Esophagus muscularis mucosa (tissue), 4 donors: ENCODE measurements at regions not wholly inside any gene's neighbourhood (a gene's known extent, or its start where the extent isn't known, plus 50 kb on each side); places are given as distances from the start of the nearest gene placed in this dataset.
"Not testable (repeated sequence)": the region's sequence is repeated elsewhere in the genome, so short reads cannot be mapped to it uniquely, and the experiment has no call there.

ENCODE experiments used
- DNase-seq: peaks from one replicate; pipeline ENCODE4 v3.0.0-alpha.2; 2017; ENCODE audit errors: extremely low spot score
- H3K27ac ChIP-seq, 4 donors: fragments of 200-600 bp; sonication (generic); replicated peaks in 1 of 4; 1 replicate in 3 of 4; 2 replicates in 1 of 4; pipeline ENCODE4 v1.5.1; 2016 to 2019; ENCODE audit warnings: mild to moderate bottlenecking in 1 of 4
- H3K27me3 ChIP-seq, 4 donors: fragments of 200-600 bp; sonication (generic); one replicate each; pipeline versions ENCODE4 v1.5.1 to v1.6.0; 2016 to 2019
- H3K36me3 ChIP-seq, 4 donors: fragments of 200-600 bp; sonication (generic); one replicate each; pipeline ENCODE4 v1.5.1; 2016 to 2019
- H3K4me1 ChIP-seq, 4 donors: fragments of 200-600 bp; sonication (generic); one replicate each; pipeline ENCODE4 v1.5.1; 2016 to 2019
- H3K4me3 ChIP-seq, 4 donors: fragments of 200-600 bp; sonication (generic); 1 replicate in 2 of 4; 2 replicates in 2 of 4; pipeline ENCODE4 v1.5.1; 2016 to 2019; ENCODE audit warnings: mild to moderate bottlenecking in 4 of 4, moderate library complexity in 1 of 4
- H3K9me3 ChIP-seq, 4 donors: fragments of 200-600 bp; sonication (generic); 1 replicate in 3 of 4; 2 replicates in 1 of 4; pipeline ENCODE4 v1.5.1; 2016 to 2019
- WGBS: methylation state at CpG from one replicate; pipeline ENCODE4 v1.1.5; 2018; 5-methylcytosine and 5-hydroxymethylcytosine counted together
- intact Hi-C: fragments of 100-400 bp; cut with DNase I; formaldehyde crosslinking; loops from one replicate; pipeline ENCODE4 v1.15.1; 2023

DNA sequence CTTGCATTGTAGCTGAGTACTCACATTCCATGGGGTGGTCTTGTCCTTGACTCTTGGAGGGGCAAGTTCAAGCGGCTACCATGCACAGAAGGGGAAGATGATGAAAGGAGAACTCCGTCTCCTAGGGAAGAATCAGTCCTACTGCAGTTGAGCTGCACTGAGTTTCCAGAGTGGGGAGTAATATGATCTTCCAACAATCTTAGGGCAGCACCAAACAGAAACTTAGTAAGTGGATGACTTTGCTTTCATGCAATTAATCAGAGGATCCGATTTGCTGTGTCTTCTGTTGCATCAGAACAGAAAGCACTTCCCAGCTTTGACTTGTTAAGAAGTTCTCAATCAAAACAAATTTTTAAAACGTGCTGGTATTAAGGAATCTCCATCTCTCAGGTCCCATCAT lies 2727.6 kb upstream of the TPTE start:
- H3K36me3 ChIP-seq, H3K9me3 ChIP-seq, H3K4me1 ChIP-seq, H3K4me3 ChIP-seq, DNase-seq, H3K27me3 ChIP-seq, intact Hi-C loops, H3K27ac ChIP-seq: not testable (repeated sequence)
- no CpG with 5 or more reads among the region's 4 CpGs for WGBS

DNA sequence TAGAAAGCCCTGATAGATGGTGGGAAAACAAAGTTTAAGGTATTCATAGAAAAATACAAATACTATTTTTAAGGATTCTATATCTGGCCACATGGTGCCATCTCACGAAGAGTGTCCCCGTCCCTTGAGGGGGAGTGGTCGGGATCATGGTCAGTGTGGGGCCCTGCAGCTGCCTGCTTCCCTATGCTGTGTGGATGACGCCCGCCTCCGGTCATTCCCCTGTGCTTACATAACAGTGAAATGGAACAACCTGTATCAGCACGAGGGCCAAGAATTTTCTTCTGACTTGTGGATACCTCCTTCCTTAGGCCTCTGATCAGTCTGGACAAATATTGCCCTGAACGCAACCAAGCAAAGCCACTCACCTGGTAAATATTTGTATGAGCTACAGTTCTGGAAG lies 2724.1 kb upstream of the TPTE start:
- H3K27ac ChIP-seq, H3K4me1 ChIP-seq, H3K27me3 ChIP-seq, DNase-seq, intact Hi-C loops, H3K9me3 ChIP-seq, H3K4me3 ChIP-seq, H3K36me3 ChIP-seq: not testable (repeated sequence)
- no CpG with 5 or more reads among the region's 8 CpGs for WGBS

DNA sequence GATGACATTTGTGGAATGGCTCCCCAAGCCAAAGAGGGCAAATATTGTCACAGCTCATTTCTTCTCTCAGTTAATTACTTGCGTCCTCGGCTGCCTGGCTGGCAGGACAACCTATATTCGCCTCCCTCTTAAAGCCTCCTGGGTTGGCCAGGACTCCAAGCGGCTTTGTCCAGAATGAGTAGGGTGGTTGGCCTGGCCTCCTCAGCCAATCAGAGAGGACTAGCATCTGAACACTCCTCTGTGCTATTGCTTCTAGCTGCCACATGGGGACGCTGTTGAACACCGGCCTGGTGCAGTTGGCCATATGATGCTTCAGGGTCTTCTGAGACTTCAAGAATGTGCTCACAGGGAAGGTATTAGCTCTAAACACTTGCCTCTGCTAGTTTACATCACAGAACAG lies 2722.9 kb upstream of the TPTE start:
- H3K27ac ChIP-seq, H3K4me3 ChIP-seq, H3K36me3 ChIP-seq, intact Hi-C loops, H3K4me1 ChIP-seq, H3K9me3 ChIP-seq, DNase-seq, H3K27me3 ChIP-seq: not testable (repeated sequence)
- no CpG with 5 or more reads among the region's 6 CpGs for WGBS

DNA sequence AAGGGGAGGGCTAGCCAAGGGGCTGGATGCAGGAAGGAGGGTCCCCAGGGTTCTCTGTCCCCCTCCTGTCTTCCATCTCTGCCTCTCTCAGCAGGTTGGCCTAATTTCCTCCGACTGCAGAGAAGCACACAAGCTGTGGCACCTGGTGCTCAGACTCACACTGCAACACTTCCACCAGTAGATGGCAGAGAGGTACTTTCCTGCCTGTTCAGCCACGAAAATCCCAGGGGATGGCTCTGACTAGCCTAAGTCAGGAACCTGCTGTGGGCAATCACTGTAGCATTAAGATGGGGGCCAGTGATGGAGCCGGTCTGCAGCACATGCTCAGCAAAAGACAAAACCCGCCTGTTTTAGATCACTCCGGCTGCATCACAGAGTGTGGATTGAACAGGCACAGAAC lies 2721.7 kb upstream of the TPTE start:
- DNase-seq, H3K4me1 ChIP-seq, intact Hi-C loops, H3K27me3 ChIP-seq, H3K27ac ChIP-seq, H3K4me3 ChIP-seq, H3K9me3 ChIP-seq, H3K36me3 ChIP-seq: not testable (repeated sequence)
- WGBS: no CpG with 5 or more reads among the region's 5 CpGs

DNA sequence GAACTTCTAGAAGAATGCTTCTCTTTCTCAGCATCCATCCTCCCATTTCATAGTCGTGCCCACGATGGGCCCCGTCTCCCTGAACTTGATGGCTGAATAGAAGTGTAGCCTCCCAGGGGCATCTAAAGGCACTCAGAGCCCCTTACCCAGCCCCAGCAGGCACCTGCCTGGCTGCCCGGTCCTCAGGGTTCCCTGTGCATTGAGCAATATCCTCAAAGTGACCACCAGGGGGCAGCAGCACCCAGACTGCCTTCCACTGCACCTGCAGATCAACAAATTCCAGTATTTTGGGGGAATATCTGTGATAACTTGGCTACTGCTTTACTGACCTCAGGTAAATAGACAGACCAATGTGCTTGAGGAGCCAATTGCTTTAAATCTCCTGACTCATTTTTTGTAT lies 2707.9 kb upstream of the TPTE start:
- no CpG with 5 or more reads among the region's 4 CpGs for whole genome bisulfite sequencing
- H3K9me3 ChIP-seq, DNase-seq, H3K4me3 ChIP-seq, H3K4me1 ChIP-seq, H3K36me3 ChIP-seq, H3K27me3 ChIP-seq, intact Hi-C loops, H3K27ac ChIP-seq: not testable (repeated sequence)

DNA sequence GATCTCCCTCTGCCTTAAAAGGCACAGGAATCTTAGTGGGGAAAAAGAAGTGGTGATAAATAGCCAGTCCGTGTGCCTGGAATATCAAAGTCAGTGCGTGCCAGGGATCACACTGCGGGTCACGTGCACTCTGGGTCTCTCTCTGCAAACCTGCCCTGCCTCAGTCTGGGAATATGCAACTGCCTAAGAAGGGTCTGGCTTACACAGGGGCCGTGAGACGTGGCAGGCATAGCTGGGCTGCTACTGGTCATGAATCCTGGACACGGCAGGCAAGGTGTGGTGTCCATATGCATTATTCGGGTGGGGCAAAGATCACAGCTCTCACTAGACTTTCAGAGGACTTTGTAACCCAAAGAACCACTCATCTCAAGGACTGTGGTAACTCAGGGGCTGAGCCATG lies 2704.4 kb upstream of the TPTE start:
- H3K36me3 ChIP-seq, H3K4me3 ChIP-seq, intact Hi-C loops, DNase-seq, H3K27ac ChIP-seq, H3K4me1 ChIP-seq, H3K9me3 ChIP-seq, H3K27me3 ChIP-seq: not testable (repeated sequence)
- WGBS: no CpG with 5 or more reads among the region's 8 CpGs

GRCh38 chr21:7819301-7819700 lies 2702.1 kb upstream of the TPTE start:
- DNase-seq, intact Hi-C loops, H3K4me3 ChIP-seq, H3K9me3 ChIP-seq, H3K36me3 ChIP-seq, H3K4me1 ChIP-seq, H3K27me3 ChIP-seq, H3K27ac ChIP-seq: not testable (repeated sequence)
- WGBS: no CpG with 5 or more reads among the region's 16 CpGs

GRCh38 chr21:7825627-7826026 lies 2695.8 kb upstream of the TPTE start:
- H3K27ac ChIP-seq, H3K4me1 ChIP-seq, intact Hi-C loops, H3K9me3 ChIP-seq, DNase-seq, H3K27me3 ChIP-seq, H3K36me3 ChIP-seq, H3K4me3 ChIP-seq: not testable (repeated sequence)
- no CpG with 5 or more reads among the region's 10 CpGs for WGBS

- not testable (repeated sequence) for H3K9me3 ChIP-seq
- no CpG with 5 or more reads among the region's 6 CpGs for whole genome bisulfite sequencing
Observed at GRCh38 chr21:7826174-7826573, 2695.2 kb upstream of the TPTE start.

GRCh38 chr21:7828260-7828659 lies 2693.1 kb upstream of the TPTE start:
- WGBS: no CpG with 5 or more reads among the region's 7 CpGs
- not testable (repeated sequence) for DNase-seq

More at GRCh38 chr21:7826174-7826573, 2695.2 kb upstream of the TPTE start:
- H3K27me3 ChIP-seq, intact Hi-C loops, DNase-seq, H3K27ac ChIP-seq, H3K4me1 ChIP-seq, H3K36me3 ChIP-seq, H3K4me3 ChIP-seq: not testable (repeated sequence)

DNA sequence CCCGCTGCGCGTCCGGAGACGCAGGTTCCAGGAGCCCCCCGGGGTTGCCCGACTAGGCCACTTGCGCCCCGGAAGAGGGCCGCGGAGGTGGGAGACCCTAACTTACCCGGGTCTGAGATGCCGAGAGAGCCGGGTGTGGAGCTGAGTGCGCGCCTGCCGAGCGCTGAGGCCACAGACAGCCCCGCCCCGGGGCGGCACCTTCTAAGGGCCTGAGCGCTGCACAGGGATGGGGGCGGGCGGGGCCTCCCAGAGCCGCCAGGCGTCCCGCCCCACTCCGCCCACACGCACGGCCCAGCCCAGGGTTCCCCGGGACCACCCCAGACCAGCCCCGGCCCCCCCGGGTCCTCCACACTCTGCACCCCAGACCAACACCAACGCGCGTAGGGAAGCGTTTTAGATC lies 2692.0 kb upstream of the TPTE start:
- intact Hi-C loops, H3K4me3 ChIP-seq, H3K36me3 ChIP-seq, H3K9me3 ChIP-seq, DNase-seq, H3K27ac ChIP-seq, H3K4me1 ChIP-seq, H3K27me3 ChIP-seq: not testable (repeated sequence)
- no CpG with 5 or more reads among the region's 37 CpGs for WGBS

More at GRCh38 chr21:7828260-7828659, 2693.1 kb upstream of the TPTE start:
- H3K4me1 ChIP-seq, H3K36me3 ChIP-seq, H3K27me3 ChIP-seq, H3K4me3 ChIP-seq, intact Hi-C loops, H3K27ac ChIP-seq, H3K9me3 ChIP-seq: not testable (repeated sequence)

DNA sequence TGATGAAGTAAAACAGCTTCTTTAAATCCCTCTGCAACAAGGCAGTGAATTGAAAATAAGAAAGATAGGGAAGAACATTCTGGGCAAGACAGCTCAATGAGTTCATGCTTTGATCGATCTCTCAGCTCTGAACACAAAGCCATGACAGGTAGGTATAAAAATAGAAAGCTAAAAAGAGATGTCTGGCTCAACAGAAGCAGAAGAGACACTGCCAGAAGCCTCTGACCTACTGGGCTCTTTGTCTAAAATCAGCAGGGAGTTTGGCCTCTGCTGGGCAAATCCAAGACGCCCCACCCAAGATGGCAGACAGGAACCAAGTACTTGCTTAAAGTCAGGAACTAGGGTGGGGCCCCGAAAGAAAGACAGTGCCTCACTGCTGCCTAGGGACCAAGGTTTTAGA lies 2684.1 kb upstream of the TPTE start:
- H3K36me3 ChIP-seq, H3K9me3 ChIP-seq, intact Hi-C loops, DNase-seq, H3K27ac ChIP-seq, H3K4me3 ChIP-seq, H3K27me3 ChIP-seq, H3K4me1 ChIP-seq: not testable (repeated sequence)
- no CpG with 5 or more reads among the region's 3 CpGs for WGBS

GRCh38 chr21:7853426-7853825 lies 2668.0 kb upstream of the TPTE start:
- H3K36me3 ChIP-seq, DNase-seq, H3K27me3 ChIP-seq, H3K4me3 ChIP-seq, H3K9me3 ChIP-seq, H3K27ac ChIP-seq, intact Hi-C loops, H3K4me1 ChIP-seq: not testable (repeated sequence)
- no CpG with 5 or more reads among the region's 3 CpGs for WGBS

- H3K9me3 ChIP-seq, H3K27ac ChIP-seq, intact Hi-C loops, H3K36me3 ChIP-seq, DNase-seq, H3K27me3 ChIP-seq, H3K4me1 ChIP-seq, H3K4me3 ChIP-seq: not testable (repeated sequence)
- no CpG with 5 or more reads among the region's 5 CpGs for WGBS
Observed at GRCh38 chr21:7853836-7854235, 2667.5 kb upstream of the TPTE start.
